Stimulated activated CD8-positive, alpha-beta memory T cell treated with anti-CD3 and anti-CD28 coated beads, Interleukin-7, amount 100 ng/mL, for 24 hours (primary cell): ENCODE measurements at regions not wholly inside any gene's neighbourhood (a gene's known extent, or its start where the extent isn't known, plus 50 kb on each side); places are given as distances from the start of the nearest gene placed in this dataset.
"Not testable (repeated sequence)": the region's sequence is repeated elsewhere in the genome, so short reads cannot be mapped to it uniquely, and the experiment has no call there.

Experiments
- DNase-seq: peaks from one replicate; pipeline ENCODE4 v3.0.0-alpha.2; 2020; ENCODE audit warnings: low read depth

DNA sequence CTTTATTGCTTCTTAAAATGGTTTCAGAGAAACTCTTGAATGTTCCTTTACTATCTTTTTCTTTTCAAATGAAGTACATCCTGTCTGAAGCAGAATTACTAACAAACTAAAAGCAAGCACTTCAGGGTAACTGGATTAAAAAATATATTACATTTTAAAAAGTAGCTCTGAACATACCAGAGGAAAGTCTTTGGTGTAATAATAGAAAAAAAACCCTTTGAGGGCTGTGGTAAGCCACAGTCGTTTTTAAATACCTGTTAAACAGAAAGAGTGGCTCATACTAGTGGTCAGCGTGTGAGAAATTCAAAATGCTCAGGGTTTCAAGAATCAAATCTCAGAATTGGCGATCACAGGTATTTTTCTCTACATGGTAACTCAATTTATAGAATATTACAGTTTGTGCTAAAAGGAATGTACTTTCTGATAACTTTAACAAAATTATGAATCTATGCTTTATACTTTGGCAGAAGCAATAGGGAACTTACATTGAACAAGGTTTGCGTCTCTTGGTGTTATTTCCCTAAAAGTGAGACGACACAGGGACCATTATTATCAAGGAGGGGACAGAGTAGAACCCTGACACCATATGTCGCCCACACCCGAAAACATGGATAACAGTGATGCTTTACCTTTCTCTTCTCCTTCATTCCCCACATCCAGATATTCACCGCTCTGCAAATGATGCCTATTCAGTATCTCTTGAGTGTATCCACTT lies 97.0 kb upstream of the DPH5 start:
- DNase-seq = no peak

DNA sequence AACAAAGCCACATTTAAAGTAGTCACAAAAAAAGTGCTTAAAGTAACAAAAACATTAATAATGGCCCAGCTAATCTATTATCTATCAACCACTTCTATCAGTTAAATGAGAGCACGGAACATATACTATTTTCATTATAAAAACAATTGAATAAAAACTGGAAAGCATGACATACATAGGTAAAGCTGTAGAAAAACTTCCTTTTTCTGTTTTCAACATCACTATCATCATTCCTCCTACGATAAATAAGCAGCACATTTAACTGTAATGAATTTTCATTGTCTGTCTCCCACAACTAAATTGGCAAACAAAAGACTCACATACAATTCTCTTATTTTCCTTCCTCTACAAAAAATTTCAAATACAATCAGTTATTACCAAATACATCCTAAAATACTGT lies 96.4 kb upstream of the DPH5 start:
- DNase-seq = no peak

- DNase-seq = no peak
These were observed 95.9 kb upstream of the DPH5 start for GRCh38 chr1:101121504-101121903.

GRCh38 chr1:101120868-101121267 lies 95.3 kb upstream of the DPH5 start:
- DNase-seq = no peak

DNA sequence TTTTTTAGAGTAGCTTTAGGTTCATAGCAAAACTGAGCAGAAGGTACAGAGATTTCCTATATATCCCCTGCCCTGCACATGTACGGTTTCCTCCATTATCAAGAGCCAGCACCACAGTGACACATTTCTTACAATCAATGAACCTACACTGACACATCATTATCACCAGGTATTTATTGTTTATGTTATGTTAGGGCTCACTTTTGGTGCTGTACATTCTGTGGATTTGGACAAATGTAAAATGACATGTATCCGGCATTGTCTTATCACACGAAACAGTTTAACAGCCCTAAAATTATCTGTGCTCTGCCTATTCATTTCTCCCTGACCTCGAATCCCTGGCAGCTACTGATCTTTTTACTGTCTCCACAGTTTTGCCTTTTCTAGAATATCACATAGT lies 93.7 kb upstream of the DPH5 start:
- no peak for DNase-seq

- no peak for DNase-seq
These were observed 90.4 kb upstream of the DPH5 start for GRCh38 chr1:101116006-101116405.

- no peak for DNase-seq
These were observed 89.5 kb upstream of the DPH5 start for GRCh38 chr1:101115112-101115511.

DNA sequence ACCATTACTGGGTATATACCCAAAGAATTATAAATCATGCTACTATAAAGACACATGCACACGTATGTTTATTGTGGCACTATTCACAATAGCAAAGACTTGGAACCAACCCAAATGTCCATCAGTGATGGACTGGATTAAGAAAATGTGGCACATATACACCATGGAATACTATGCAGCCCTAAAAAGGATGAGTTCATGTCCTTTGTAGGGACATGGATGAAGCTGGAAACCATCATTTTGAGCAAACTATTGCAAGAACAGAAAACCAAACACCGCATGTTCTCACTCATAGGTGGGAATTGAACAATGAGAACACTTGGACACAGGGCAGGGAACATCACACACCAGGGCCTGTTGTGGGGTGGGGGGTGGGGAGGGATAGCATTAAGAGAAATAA lies 88.5 kb upstream of the DPH5 start:
- DNase-seq = not testable (repeated sequence)

- peak; percentile 20 for DNase-seq
These were observed 86.6 kb upstream of the DPH5 start for GRCh38 chr1:101112051-101112780.

DNA sequence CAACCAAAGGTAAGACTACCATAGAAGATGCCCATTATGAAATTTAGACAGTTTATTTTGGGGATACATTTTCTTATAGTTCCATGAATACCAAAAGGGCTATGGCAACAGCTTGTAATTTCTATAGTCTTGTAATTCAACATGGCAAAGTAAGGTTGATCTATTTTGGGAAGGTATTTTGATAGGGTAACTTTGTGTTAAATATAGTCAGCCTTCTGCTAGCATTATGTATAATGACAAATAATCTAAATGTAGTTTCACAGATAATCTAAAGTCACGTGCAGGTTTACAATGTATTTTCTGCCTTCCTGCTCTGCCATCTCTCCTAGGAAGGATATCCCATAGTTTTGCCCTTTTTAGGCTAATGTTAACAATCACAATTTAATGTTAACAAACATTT lies 85.9 kb upstream of the DPH5 start:
- DNase-seq = no peak

DNA sequence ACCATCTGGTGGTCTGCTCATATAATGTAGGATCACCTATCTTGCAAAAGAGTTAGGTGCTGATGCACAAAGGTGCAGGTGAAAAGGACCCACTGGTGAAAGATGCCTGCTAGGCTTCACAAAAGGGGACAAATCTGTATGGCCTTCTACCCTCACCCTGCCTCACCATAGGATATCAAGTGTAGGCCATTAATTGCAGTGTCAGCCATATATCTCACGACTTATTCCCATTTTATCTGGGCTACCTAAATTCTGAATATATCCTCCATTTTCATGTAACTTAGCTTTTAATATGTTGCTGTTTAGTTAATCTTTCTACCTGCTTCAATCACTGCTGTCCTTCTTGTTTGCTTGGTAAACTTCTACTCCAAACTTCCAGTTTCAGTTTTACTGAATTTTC lies 84.2 kb upstream of the DPH5 start:
- no peak for DNase-seq

GRCh38 chr1:101108111-101108500 lies 82.5 kb upstream of the DPH5 start:
- no peak for DNase-seq

DNA sequence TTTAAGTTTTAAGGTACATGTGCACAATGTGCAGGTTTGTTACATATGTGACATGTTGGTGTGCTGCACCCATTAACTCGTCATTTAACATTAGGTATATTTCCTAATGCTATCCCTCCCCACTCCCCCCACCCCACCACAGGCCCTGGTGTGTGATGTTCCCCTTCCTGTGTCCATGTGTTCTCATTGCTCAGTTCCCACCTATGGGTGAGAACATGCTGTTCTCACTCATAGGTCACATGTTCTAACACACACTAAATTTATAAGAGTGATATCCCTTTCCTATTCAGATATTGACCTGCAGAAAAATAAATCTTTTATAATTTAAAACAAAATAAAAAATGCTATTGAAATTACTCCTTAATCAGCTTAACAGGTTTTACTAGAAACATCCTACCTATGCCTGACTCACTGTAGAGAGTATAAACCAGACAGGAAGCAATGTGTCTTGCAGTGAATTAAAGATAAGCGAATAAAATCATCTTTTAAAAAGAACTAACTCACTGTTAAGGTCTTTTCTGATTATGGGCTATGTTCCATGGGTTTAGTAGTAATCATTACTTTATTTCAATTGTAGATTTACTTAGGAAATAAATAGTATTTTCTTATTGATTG lies 82.0 kb upstream of the DPH5 start:
- no peak for DNase-seq

GRCh38 chr1:101105877-101106276 lies 80.3 kb upstream of the DPH5 start:
- DNase-seq = no peak

GRCh38 chr1:101102426-101103156 lies 77.0 kb upstream of the DPH5 start:
- DNase-seq = no peak

DNA sequence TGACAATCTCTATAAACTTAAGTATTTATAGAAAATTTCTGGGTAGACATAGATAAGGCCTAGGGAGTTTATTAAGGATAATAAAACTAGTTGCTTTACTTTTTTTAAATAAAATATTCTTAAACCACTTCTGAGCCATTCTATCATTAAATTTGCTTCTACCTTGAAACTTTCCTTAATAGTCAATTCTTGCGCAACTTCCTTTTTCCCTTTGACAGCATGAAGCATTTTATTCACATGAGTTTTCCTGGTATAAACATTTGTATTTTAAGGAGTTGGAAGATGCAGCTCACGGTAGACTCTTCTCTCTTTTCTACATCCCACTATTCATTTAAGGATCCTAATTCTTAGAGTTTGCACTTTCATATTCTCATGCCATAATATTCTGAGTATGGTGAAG lies 75.8 kb upstream of the DPH5 start:
- DNase-seq = no peak

DNA sequence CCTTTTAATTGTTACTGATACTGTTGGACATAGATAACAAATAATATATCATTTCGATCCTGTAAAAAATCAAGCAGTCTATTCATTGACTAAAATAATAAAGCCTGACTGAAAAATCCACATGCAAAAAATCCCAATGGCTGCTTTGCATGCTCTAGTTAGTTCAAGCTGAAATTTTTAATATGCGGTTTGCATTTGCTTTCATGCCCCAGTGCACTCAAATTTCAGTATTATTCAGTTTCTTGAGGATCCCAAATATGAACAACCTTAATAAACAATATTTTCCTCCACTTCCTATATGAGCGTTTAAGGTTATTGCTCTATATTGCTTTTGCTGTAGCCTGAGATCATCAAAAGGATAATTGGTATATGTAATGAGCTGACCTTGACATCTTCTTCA lies 75.1 kb upstream of the DPH5 start:
- no peak for DNase-seq

GRCh38 chr1:101098907-101099306 lies 73.3 kb upstream of the DPH5 start:
- DNase-seq = no peak

DNA sequence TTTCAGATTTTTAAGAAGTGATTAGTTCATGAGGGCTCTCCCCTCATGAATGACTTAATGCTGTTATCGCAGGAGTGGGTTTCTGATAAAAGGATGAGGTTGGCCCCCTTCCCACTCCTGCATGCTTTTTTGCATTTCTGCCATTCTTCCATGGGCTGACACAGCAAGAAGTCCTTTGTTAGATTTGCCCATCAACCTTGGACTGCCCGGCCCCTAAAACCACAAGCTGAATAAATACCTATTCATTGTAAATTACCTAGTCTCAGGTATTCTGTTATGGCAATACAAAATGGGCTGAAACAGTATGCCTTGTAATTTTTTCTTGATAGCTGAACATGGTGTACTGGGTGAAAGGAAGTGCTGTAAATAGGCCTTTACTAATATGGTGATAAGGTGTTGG lies 72.7 kb upstream of the DPH5 start:
- DNase-seq = no peak

DNA sequence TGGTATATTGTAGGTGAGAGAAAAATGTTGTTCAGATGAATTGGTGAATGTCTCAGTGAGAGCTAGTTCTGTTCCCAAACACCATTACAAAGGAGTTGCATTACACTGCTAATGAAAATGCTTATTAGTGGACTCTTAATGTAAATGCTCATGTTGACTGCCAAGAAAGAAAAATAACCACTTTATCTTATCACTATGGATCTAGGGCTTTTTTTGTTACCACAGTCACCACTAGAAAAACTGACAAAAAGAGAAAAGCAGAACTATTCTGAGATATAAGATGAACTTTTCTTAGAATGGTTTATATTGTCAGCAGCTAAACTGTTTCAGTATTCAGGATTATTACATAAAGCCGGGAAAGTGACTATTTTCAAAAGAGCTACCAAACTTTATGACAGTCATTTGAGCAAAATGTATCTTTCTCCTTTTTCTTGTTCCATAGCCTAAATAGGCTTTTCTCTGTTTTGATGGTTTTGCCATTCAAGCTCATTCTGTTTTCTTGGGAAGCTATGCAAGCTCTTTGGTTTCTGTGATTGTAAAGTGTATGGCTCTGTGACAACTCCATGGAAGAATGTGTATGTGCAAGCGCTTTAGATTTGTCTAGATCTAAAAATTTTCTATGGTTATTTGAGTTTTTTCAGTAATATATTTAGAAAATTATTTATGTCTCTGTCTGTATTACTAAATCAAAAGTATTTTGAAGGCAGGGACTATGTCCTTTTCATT lies 64.2 kb upstream of the DPH5 start:
- DNase-seq = no peak

GRCh38 chr1:101088431-101088830 lies 62.8 kb upstream of the DPH5 start:
- DNase-seq = no peak

DNA sequence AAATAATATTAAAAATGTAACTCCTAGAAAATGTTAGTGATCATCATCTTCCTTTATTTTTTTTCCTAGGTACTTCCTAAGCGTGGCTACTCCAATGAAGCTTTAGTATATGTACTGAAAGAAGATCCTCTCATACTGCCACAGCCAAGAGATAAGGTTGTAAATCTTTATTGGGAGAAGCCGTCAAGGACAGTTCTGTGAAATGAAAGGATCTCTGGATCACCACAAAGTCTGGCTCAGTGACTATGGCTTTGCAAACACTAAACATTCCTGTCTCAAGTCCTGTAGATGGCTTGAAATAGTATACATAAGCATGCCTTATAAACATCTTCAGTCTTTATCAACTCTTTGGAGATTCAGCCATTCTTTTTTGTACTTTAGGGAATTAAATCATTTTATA lies 61.2 kb upstream of the DPH5 start:
- no peak for DNase-seq
